NT2/D1 (cell line): ENCODE measurements at regions not wholly inside any gene's neighbourhood (a gene's known extent, or its start where the extent isn't known, plus 50 kb on each side); places are given as distances from the start of the nearest gene placed in this dataset.

ENCODE experiments used
- SUZ12 ChIP-seq: IDR thresholded peaks from 2 replicates; pipeline ENCODE4 v1.6.1; 2011; ENCODE audit not compliant: insufficient read length, insufficient read depth; ENCODE audit errors: extremely low read depth
- YY1 ChIP-seq: IDR thresholded peaks from 2 replicates; pipeline ENCODE4 v1.6.1; 2011; ENCODE audit not compliant: insufficient read length, insufficient read depth
- ZNF274 ChIP-seq: IDR thresholded peaks from 2 replicates; pipeline ENCODE4 v1.6.1; 2011; ENCODE audit warnings: mild to moderate bottlenecking, low read depth, low read length

DNA sequence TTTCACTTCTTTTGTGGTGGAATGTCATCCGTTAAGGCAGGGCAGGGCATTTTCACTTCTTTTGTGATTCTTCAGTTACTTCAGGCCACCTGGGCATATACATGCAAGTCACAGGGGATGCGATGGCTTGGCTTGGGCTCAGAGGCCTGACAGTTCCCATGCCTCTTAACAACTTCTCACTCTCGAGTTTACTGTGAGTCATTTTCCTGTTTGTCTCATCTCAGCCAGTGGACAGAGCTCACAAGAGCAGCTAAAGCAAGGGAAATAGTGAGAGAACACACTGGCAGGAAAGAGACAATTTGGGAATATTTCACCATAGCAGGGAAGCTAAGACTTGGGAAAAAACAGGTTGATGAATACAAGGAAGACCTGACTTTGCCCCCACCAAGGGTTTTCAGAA, 1275.7 kb downstream of the NLGN4Y start:
- no peak for TF ChIP-seq YY1
- TF ChIP-seq SUZ12, result no peak
- TF ChIP-seq ZNF274, result no peak
